Mesenchymal stem cell (in vitro differentiated cells and primary cell): ENCODE measurements at regions not wholly inside any gene's neighbourhood (a gene's known extent, or its start where the extent isn't known, plus 50 kb on each side); places are given as distances from the start of the nearest gene placed in this dataset.

Experiments
- DNase-seq: peaks from one replicate; pipeline ENCODE4 v3.0.0-alpha.2; 2013
- H2AFZ ChIP-seq: one replicate; pipeline ENCODE4 v1.6.1; 2013; ENCODE audit warnings: low read depth, mild to moderate bottlenecking, control low read depth, inconsistent platforms, low read length, moderate library complexity
- H2AK5ac ChIP-seq: 2 replicates; pipeline ENCODE4 v1.6.1; 2013; ENCODE audit warnings: low read length, moderate library complexity, mild to moderate bottlenecking, inconsistent platforms; ENCODE audit not compliant: severe bottlenecking
- H2BK120ac ChIP-seq: one replicate; pipeline ENCODE4 v1.6.1; 2013; ENCODE audit warnings: low read depth, mild to moderate bottlenecking, inconsistent platforms, low read length, moderate library complexity
- H2BK12ac ChIP-seq, 2 experiments: one replicate each; pipeline ENCODE4 v1.6.1; 2013; ENCODE audit warnings: inconsistent platforms in 2 of 2, low read length in 2 of 2, mild to moderate bottlenecking in 2 of 2, moderate library complexity in 2 of 2, control low read depth in 1 of 2
- H2BK15ac ChIP-seq: one replicate; pipeline ENCODE4 v1.6.1; 2013; ENCODE audit warnings: mild to moderate bottlenecking, low read depth, inconsistent platforms; ENCODE audit not compliant: poor library complexity, severe bottlenecking
- H2BK5ac ChIP-seq: 2 replicates; pipeline ENCODE4 v1.6.1; 2013; ENCODE audit warnings: low read depth, mild to moderate bottlenecking, low read length, control low read depth, inconsistent platforms; ENCODE audit not compliant: poor library complexity, severe bottlenecking
- H3K14ac ChIP-seq, 2 experiments: one replicate each; pipeline ENCODE4 v1.6.1; 2013; ENCODE audit warnings: inconsistent platforms in 2 of 2, low read length in 2 of 2, control low read depth in 1 of 2, mild to moderate bottlenecking in 1 of 2, moderate library complexity in 1 of 2
- H3K18ac ChIP-seq, 2 experiments: one replicate each; pipeline ENCODE4 v1.6.1; 2013; ENCODE audit warnings: inconsistent platforms in 2 of 2, low read length in 2 of 2, control low read depth in 1 of 2, low read depth in 1 of 2, mild to moderate bottlenecking in 1 of 2
- H3K23ac ChIP-seq, 2 experiments: one replicate each; pipeline ENCODE4 v1.6.1; 2013; ENCODE audit warnings: inconsistent platforms in 2 of 2, low read length in 2 of 2, mild to moderate bottlenecking in 2 of 2, moderate library complexity in 2 of 2, control low read depth in 1 of 2
- H3K27ac ChIP-seq: 2 replicates; pipeline ENCODE4 v1.5.1; 2013; ENCODE audit warnings: mild to moderate bottlenecking, moderate library complexity, low read length, control low read depth, inconsistent platforms; ENCODE audit not compliant: poor library complexity, severe bottlenecking
- H3K27me3 ChIP-seq, 2 experiments: 2 replicates each; pipeline versions ENCODE4 v1.6.1 to v1.7.0; 2013; ENCODE audit warnings: low read length in 2 of 2, mild to moderate bottlenecking in 2 of 2, moderate library complexity in 2 of 2, control low read depth in 1 of 2, inconsistent platforms in 1 of 2; ENCODE audit not compliant: control insufficient read depth in 1 of 2, insufficient read depth in 1 of 2
- H3K36me3 ChIP-seq, 2 experiments: 2 replicates each; pipeline versions ENCODE4 v1.6.1 to v1.7.0; 2013; ENCODE audit warnings: low read length in 2 of 2, control low read depth in 1 of 2, inconsistent platforms in 1 of 2, low read depth in 1 of 2, mild to moderate bottlenecking in 1 of 2; ENCODE audit not compliant: insufficient read depth in 2 of 2, control insufficient read depth in 1 of 2
- H3K4ac ChIP-seq, 2 experiments: one replicate each; pipeline ENCODE4 v1.6.1; 2013; ENCODE audit warnings: inconsistent platforms in 2 of 2, low read length in 2 of 2, mild to moderate bottlenecking in 2 of 2, moderate library complexity in 2 of 2, control low read depth in 1 of 2, low read depth in 1 of 2
- H3K4me1 ChIP-seq: 2 replicates; pipeline ENCODE4 v1.6.1; 2013; ENCODE audit warnings: low read depth, low read length, control low read depth; ENCODE audit not compliant: control insufficient read depth, insufficient read depth
- H3K4me2 ChIP-seq: 2 replicates; pipeline ENCODE4 v1.6.1; 2013; ENCODE audit warnings: low read length, mild to moderate bottlenecking, inconsistent platforms; ENCODE audit not compliant: poor library complexity, severe bottlenecking
- H3K4me3 ChIP-seq, 2 experiments: 2 replicates each; pipeline versions ENCODE4 v1.5.1 to v1.7.0; 2013; ENCODE audit warnings: low read length in 2 of 2, mild to moderate bottlenecking in 2 of 2, control low read depth in 1 of 2, low read depth in 1 of 2; ENCODE audit not compliant: insufficient read depth in 1 of 2
- H3K79me1 ChIP-seq: replicated peaks from 2 replicates; pipeline ENCODE4 v1.6.1; 2013; ENCODE audit warnings: mild to moderate bottlenecking, control low read depth, low read length, inconsistent platforms; ENCODE audit not compliant: poor library complexity, severe bottlenecking
- H3K9ac ChIP-seq: 2 replicates; pipeline ENCODE4 v1.7.0; 2013; ENCODE audit warnings: mild to moderate bottlenecking, low read length, moderate library complexity
- H3K9me3 ChIP-seq: 2 replicates; pipeline ENCODE4 v1.7.0; 2013; ENCODE audit warnings: mild to moderate bottlenecking, low read length; ENCODE audit not compliant: control insufficient read depth
- H4K8ac ChIP-seq: one replicate; pipeline ENCODE4 v1.6.1; 2013; ENCODE audit warnings: inconsistent platforms, mild to moderate bottlenecking, low read length, moderate library complexity
- H4K91ac ChIP-seq: one replicate; pipeline ENCODE4 v1.6.1; 2013; ENCODE audit warnings: mild to moderate bottlenecking, low read length, inconsistent platforms
- WGBS: methylation state at CpG from one replicate; pipeline ENCODE4 v1.1.7; 2013; ENCODE audit warnings: mixed read lengths; 5-methylcytosine and 5-hydroxymethylcytosine counted together

DNA sequence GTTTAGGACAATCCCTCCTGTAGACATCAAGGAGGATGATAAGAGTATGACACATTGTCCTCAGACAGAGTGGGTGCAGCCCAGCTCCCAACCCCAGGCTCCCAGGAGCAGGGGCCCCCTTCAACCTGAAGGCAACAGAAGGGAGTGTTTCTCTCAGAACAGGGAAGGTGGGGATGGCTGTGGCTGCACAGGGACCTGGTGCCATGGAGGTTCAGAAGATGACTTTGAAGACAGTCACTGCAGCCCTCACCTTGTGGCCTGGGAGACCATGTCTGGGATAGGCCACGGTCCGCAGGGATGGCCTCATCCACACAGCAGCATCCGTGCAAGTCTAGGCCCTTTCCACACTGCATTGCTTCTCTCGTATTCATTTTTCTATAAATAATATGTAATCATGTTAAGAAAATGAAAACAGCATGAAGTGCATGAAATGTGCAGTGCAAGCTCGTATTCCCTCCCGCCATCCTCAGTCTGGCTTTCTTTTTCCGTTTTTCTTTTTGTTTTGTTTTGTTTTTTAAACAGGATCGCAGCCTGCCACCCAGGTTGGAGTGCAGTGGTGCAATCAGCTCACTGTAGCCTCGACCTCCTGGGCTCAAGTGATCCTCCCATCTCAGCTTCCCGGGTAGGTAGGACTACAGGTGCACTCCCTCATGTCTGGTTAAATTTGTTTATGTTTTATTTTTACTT, 71.1 kb downstream of the METRNL start:
- H3K4me1 ChIP-seq, result peaks cover 54% of the 10 kb centered on the region
- H4K91ac ChIP-seq, result no peak overlapping the region
- no peak overlapping the region for H3K23ac ChIP-seq
- H3K9ac ChIP-seq, result no peak overlapping the region
- DNase-seq, result no peak
- no peaks in the 10 kb centered on the region for H3K79me1 ChIP-seq
- no peaks in the 10 kb centered on the region for H3K36me3 ChIP-seq
- peak overlapping the region; percentile 86 for H2AK5ac ChIP-seq
- no peak overlapping the region for H3K14ac ChIP-seq
- no peak overlapping the region for H3K4me2 ChIP-seq
- H3K9me3 ChIP-seq, result no peaks in the 10 kb centered on the region
- no peak overlapping the region for H3K4ac ChIP-seq
- 80% methylated on average over 6 of the region's 10 CpGs for WGBS
- no peak overlapping the region for H3K4me3 ChIP-seq
- no peak overlapping the region for H2BK120ac ChIP-seq
- no peak overlapping the region for H3K18ac ChIP-seq
- peak overlapping the region; percentile 80 for H3K27ac ChIP-seq
- H4K8ac ChIP-seq, result no peak overlapping the region
- H3K27me3 ChIP-seq, result no peaks in the 10 kb centered on the region
- H2AFZ ChIP-seq, result no peak overlapping the region
- no peak overlapping the region for H2BK15ac ChIP-seq
- H2BK12ac ChIP-seq, result no peak overlapping the region
- H2BK5ac ChIP-seq, result no peak overlapping the region

DNA sequence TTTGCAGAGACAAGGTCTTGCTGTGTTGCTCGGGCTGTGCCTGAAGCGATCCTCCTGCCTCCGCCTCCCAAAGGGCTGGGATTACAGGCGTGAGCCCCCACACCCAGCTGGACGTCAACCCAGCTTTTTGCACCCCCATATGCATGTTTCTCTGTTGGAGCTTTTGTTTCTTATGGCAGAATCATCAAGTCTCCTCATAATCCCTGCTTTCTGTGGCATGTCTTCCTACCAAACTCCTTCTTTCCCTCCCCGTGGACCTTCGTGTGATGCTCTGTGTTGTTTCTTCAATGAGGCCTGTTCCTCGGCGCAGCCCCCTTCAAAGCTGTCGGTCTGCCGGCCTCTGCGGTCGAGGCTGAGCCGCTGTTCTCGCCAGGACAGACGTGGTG, 71.6 kb downstream of the METRNL start:
- no peaks in the 10 kb centered on the region for H3K9me3 ChIP-seq
- no peak overlapping the region for H3K23ac ChIP-seq
- no peak overlapping the region for H4K91ac ChIP-seq
- peak overlapping the region; percentile 80 for H3K27ac ChIP-seq
- no peaks in the 10 kb centered on the region for H3K36me3 ChIP-seq
- WGBS, result 87% methylated on average over 16 of the region's 16 CpGs
- no peak overlapping the region for H3K4ac ChIP-seq
- no peaks in the 10 kb centered on the region for H3K27me3 ChIP-seq
- peak overlapping the region; percentile 42 for H2AK5ac ChIP-seq
- H3K9ac ChIP-seq, result no peak overlapping the region
- H2BK15ac ChIP-seq, result no peak overlapping the region
- DNase-seq, result no peak
- no peak overlapping the region for H3K18ac ChIP-seq
- no peak overlapping the region for H3K14ac ChIP-seq
- no peak overlapping the region for H3K4me3 ChIP-seq
- no peak overlapping the region for H2BK12ac ChIP-seq
- H2BK120ac ChIP-seq, result no peak overlapping the region
- H3K79me1 ChIP-seq, result no peaks in the 10 kb centered on the region
- peaks cover 57% of the 10 kb centered on the region for H3K4me1 ChIP-seq
- peak overlapping the region; percentile 12 for H3K4me2 ChIP-seq
- peak overlapping the region; percentile 19 for H2BK5ac ChIP-seq
- H4K8ac ChIP-seq, result no peak overlapping the region
- H2AFZ ChIP-seq, result no peak overlapping the region

DNA sequence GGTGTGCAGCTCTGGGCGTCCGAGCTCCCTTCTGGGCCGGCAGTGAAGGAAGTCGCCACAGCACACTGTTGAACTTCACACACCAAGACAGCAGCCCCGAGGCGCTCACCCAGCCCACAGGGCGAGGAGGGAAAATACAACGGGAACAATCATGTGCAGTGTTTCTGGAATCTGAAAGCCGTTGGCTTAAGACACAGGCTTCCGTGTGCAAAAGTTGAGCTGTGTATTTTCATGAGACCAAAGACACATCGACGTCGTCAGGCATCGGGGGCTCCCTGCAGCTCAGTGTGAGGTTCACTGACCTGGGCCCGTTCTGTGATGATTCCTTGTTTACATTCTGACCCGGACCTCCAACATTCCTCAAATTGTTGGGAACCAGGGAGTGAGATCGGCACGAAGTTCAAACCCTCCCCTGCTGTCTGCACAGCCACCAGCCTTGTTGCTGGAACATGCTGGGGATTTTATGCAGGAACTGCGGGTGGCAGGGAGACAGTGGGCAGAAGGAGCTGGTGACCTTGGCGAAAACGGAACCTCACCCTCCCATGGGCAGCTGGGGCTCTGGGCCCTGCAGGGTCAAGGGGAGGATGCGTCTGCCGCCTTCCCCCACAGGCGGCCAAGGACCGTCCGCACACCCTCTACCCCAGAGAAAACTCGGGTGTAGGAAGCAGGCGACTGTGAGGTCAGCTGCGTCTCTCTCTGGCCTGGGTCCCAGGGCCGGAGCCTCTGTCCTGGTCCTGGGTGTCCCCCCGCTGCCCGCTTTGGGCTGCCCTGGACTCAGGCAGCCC, 72.2 kb downstream of the METRNL start:
- Histone ChIP-seq H3K27me3 (no peaks in the 10 kb centered on the region), H2AFZ (no peak overlapping the region), H2BK120ac (no peak overlapping the region), H4K8ac (no peak overlapping the region), H3K4ac (no peak overlapping the region), H3K36me3 (no peaks in the 10 kb centered on the region), H3K79me1 (no peaks in the 10 kb centered on the region), H3K4me3 (no peak overlapping the region), H3K23ac (no peak overlapping the region), H4K91ac (no peak overlapping the region), H3K4me2 (peak overlapping the region; percentile 30), H3K9ac (no peak overlapping the region), H2BK12ac (no peak overlapping the region), H3K4me1 (peaks cover 57% of the 10 kb centered on the region), H2AK5ac (peak overlapping the region; percentile 87), H2BK15ac (no peak overlapping the region), H3K27ac (peak overlapping the region; percentile 80), H3K18ac (no peak overlapping the region), H3K14ac (no peak overlapping the region), H2BK5ac (peak overlapping the region; percentile 89), H3K9me3 (no peaks in the 10 kb centered on the region)
- 77% methylated on average over 31 of the region's 32 CpGs for WGBS
- peak; percentile 11 for DNase-seq

DNA sequence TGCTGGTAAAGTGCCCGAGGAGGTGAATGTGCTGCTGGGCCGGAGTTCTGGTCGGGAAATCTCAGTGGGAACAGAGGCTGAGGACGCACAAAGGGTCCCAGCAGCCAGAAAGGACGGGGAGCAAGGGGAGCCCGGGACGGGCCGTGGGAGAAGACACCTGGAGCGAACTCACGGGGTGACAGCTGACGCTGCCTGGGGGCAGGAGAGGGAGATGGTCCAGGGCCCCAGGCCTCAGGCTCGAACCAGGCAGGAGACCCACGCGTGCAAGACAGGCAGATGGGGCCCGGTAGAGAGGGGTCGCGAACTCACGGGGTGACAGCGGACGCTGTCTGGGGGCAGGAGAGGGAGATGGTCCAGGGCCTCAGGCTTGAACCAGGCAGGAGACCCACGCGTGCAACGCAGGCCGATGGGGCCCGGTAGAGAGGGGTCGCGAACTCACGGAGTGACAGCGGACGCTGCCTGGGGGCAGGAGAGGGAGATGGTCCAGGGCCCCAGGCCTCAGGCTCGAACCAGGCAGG, 72.9 kb downstream of the METRNL start:
- no peak overlapping the region for H3K9ac ChIP-seq
- H3K27ac ChIP-seq, result peak overlapping the region; percentile 80
- H3K27me3 ChIP-seq, result no peaks in the 10 kb centered on the region
- peak overlapping the region; percentile 89 for H2BK5ac ChIP-seq
- H3K79me1 ChIP-seq, result no peaks in the 10 kb centered on the region
- H2AK5ac ChIP-seq, result peak overlapping the region; percentile 87
- H2AFZ ChIP-seq, result no peak overlapping the region
- no peak overlapping the region for H2BK120ac ChIP-seq
- no peak for DNase-seq
- no peak overlapping the region for H4K8ac ChIP-seq
- H3K14ac ChIP-seq, result no peak overlapping the region
- no peak overlapping the region for H3K4me3 ChIP-seq
- no peaks in the 10 kb centered on the region for H3K9me3 ChIP-seq
- no peak overlapping the region for H3K4ac ChIP-seq
- no peak overlapping the region for H2BK15ac ChIP-seq
- peaks cover 57% of the 10 kb centered on the region for H3K4me1 ChIP-seq
- no peaks in the 10 kb centered on the region for H3K36me3 ChIP-seq
- H3K18ac ChIP-seq, result no peak overlapping the region
- no peak overlapping the region for H2BK12ac ChIP-seq
- WGBS, result 92% methylated on average over 31 of the region's 31 CpGs
- H4K91ac ChIP-seq, result no peak overlapping the region
- no peak overlapping the region for H3K4me2 ChIP-seq
- no peak overlapping the region for H3K23ac ChIP-seq
